ENCODE measurements at regions not wholly inside any gene's neighbourhood (a gene's known extent, or its start where the extent isn't known, plus 50 kb on each side); places are given as distances from the start of the nearest gene placed in this dataset.
"Not testable (repeated sequence)": the region's sequence is repeated elsewhere in the genome, so short reads cannot be mapped to it uniquely, and the experiment has no call there.

GRCh38 chr22:16463472-16463871 lies 129.1 kb downstream of the CCT8L2 start:
- H2AFZ ChIP-seq (ENCODE audit: low read length); H3K4me2 ChIP-seq (ENCODE audit: low read length); H3K9me3 ChIP-seq (ENCODE audit: low read length); H3K79me2 ChIP-seq (ENCODE audit: insufficient read depth, low read length); H3K4me1 ChIP-seq (ENCODE audit: insufficient read depth, low read length, severe bottlenecking); H3K27ac ChIP-seq (ENCODE audit: low read depth, low read length, poor library complexity, severe bottlenecking); H3K4me3 ChIP-seq (ENCODE audit: low read depth, low read length, poor library complexity, severe bottlenecking); H3K27me3 ChIP-seq (ENCODE audit: insufficient read depth, low read length); H4K20me1 ChIP-seq (ENCODE audit: insufficient read depth, low read length); H3F3A ChIP-seq (ENCODE audit: insufficient read depth, low read length); H3K9me2 ChIP-seq (ENCODE audit: low read depth, low read length); H3K9ac ChIP-seq (ENCODE audit: low read length); H3K36me3 ChIP-seq (ENCODE audit: insufficient read depth, low read length): not testable (repeated sequence)

- H3K9me3 ChIP-seq (ENCODE audit: low read length); H3K9ac ChIP-seq (ENCODE audit: low read length); H3K27ac ChIP-seq (ENCODE audit: low read depth, low read length, poor library complexity, severe bottlenecking); H3K36me3 ChIP-seq (ENCODE audit: insufficient read depth, low read length); H3K9me2 ChIP-seq (ENCODE audit: low read depth, low read length); H3K4me2 ChIP-seq (ENCODE audit: low read length); H3K79me2 ChIP-seq (ENCODE audit: insufficient read depth, low read length); H3K4me1 ChIP-seq (ENCODE audit: insufficient read depth, low read length, severe bottlenecking); H2AFZ ChIP-seq (ENCODE audit: low read length); H3K4me3 ChIP-seq (ENCODE audit: low read depth, low read length, poor library complexity, severe bottlenecking); H4K20me1 ChIP-seq (ENCODE audit: insufficient read depth, low read length); H3K27me3 ChIP-seq (ENCODE audit: insufficient read depth, low read length); H3F3A ChIP-seq (ENCODE audit: insufficient read depth, low read length): not testable (repeated sequence)
These were observed 145.2 kb downstream of the CCT8L2 start for GRCh38 chr22:16447451-16447850.

GRCh38 chr22:16446755-16447440 lies 145.7 kb downstream of the CCT8L2 start:
- not testable (repeated sequence) for H3K4me2 ChIP-seq (ENCODE audit: low read length); H3K4me3 ChIP-seq (ENCODE audit: low read depth, low read length, poor library complexity, severe bottlenecking); H3K9me3 ChIP-seq (ENCODE audit: low read length); H3K79me2 ChIP-seq (ENCODE audit: insufficient read depth, low read length); H4K20me1 ChIP-seq (ENCODE audit: insufficient read depth, low read length); H3K27me3 ChIP-seq (ENCODE audit: insufficient read depth, low read length); H3K36me3 ChIP-seq (ENCODE audit: insufficient read depth, low read length); H3K4me1 ChIP-seq (ENCODE audit: insufficient read depth, low read length, severe bottlenecking); H2AFZ ChIP-seq (ENCODE audit: low read length); H3K9me2 ChIP-seq (ENCODE audit: low read depth, low read length); H3F3A ChIP-seq (ENCODE audit: insufficient read depth, low read length); H3K27ac ChIP-seq (ENCODE audit: low read depth, low read length, poor library complexity, severe bottlenecking); H3K9ac ChIP-seq (ENCODE audit: low read length)

- not testable (repeated sequence) for H3F3A ChIP-seq (ENCODE audit: insufficient read depth, low read length); H4K20me1 ChIP-seq (ENCODE audit: insufficient read depth, low read length); H3K4me1 ChIP-seq (ENCODE audit: insufficient read depth, low read length, severe bottlenecking); H2AFZ ChIP-seq (ENCODE audit: low read length); H3K9ac ChIP-seq (ENCODE audit: low read length); H3K9me3 ChIP-seq (ENCODE audit: low read length); H3K4me3 ChIP-seq (ENCODE audit: low read depth, low read length, poor library complexity, severe bottlenecking); H3K79me2 ChIP-seq (ENCODE audit: insufficient read depth, low read length); H3K27me3 ChIP-seq (ENCODE audit: insufficient read depth, low read length); H3K36me3 ChIP-seq (ENCODE audit: insufficient read depth, low read length); H3K27ac ChIP-seq (ENCODE audit: low read depth, low read length, poor library complexity, severe bottlenecking); H3K4me2 ChIP-seq (ENCODE audit: low read length); H3K9me2 ChIP-seq (ENCODE audit: low read depth, low read length)
- TF ChIP-seq CTCF (IDR thresholded peaks at IDR 0.05; ENCODE audit: low read length): peak; percentile 27; the same call in 1 of the 2 replicates
These were observed 151.6 kb downstream of the CCT8L2 start for GRCh38 chr22:16441014-16441413.

GRCh38 chr22:16423476-16423875 lies 169.1 kb downstream of the CCT8L2 start:
- H3K27me3 ChIP-seq (ENCODE audit: insufficient read depth, low read length); H3K4me3 ChIP-seq (ENCODE audit: low read depth, low read length, poor library complexity, severe bottlenecking); H4K20me1 ChIP-seq (ENCODE audit: insufficient read depth, low read length); H3K9me3 ChIP-seq (ENCODE audit: low read length); H3K27ac ChIP-seq (ENCODE audit: low read depth, low read length, poor library complexity, severe bottlenecking); H3K4me2 ChIP-seq (ENCODE audit: low read length); H3K4me1 ChIP-seq (ENCODE audit: insufficient read depth, low read length, severe bottlenecking); H3K9me2 ChIP-seq (ENCODE audit: low read depth, low read length); H3K36me3 ChIP-seq (ENCODE audit: insufficient read depth, low read length); H3K9ac ChIP-seq (ENCODE audit: low read length); H3F3A ChIP-seq (ENCODE audit: insufficient read depth, low read length); H2AFZ ChIP-seq (ENCODE audit: low read length); H3K79me2 ChIP-seq (ENCODE audit: insufficient read depth, low read length): not testable (repeated sequence)

GRCh38 chr22:16417498-16417897 lies 175.1 kb downstream of the CCT8L2 start:
- H4K20me1 ChIP-seq (ENCODE audit: insufficient read depth, low read length); H3K9me3 ChIP-seq (ENCODE audit: low read length); H3K9me2 ChIP-seq (ENCODE audit: low read depth, low read length); H3K27me3 ChIP-seq (ENCODE audit: insufficient read depth, low read length); H3K27ac ChIP-seq (ENCODE audit: low read depth, low read length, poor library complexity, severe bottlenecking); H3K36me3 ChIP-seq (ENCODE audit: insufficient read depth, low read length); H3K9ac ChIP-seq (ENCODE audit: low read length); H3F3A ChIP-seq (ENCODE audit: insufficient read depth, low read length); H2AFZ ChIP-seq (ENCODE audit: low read length); H3K79me2 ChIP-seq (ENCODE audit: insufficient read depth, low read length); H3K4me1 ChIP-seq (ENCODE audit: insufficient read depth, low read length, severe bottlenecking); H3K4me2 ChIP-seq (ENCODE audit: low read length); H3K4me3 ChIP-seq (ENCODE audit: low read depth, low read length, poor library complexity, severe bottlenecking): not testable (repeated sequence)

GRCh38 chr22:16404639-16405038 lies 188.0 kb downstream of the CCT8L2 start:
- H3K4me1 ChIP-seq (ENCODE audit: insufficient read depth, low read length, severe bottlenecking); H3K9me2 ChIP-seq (ENCODE audit: low read depth, low read length); H3K79me2 ChIP-seq (ENCODE audit: insufficient read depth, low read length); H3K4me3 ChIP-seq (ENCODE audit: low read depth, low read length, poor library complexity, severe bottlenecking); H3K9me3 ChIP-seq (ENCODE audit: low read length); H3K27me3 ChIP-seq (ENCODE audit: insufficient read depth, low read length); H3K36me3 ChIP-seq (ENCODE audit: insufficient read depth, low read length); H3K27ac ChIP-seq (ENCODE audit: low read depth, low read length, poor library complexity, severe bottlenecking); H4K20me1 ChIP-seq (ENCODE audit: insufficient read depth, low read length); H3K4me2 ChIP-seq (ENCODE audit: low read length); H3K9ac ChIP-seq (ENCODE audit: low read length); H2AFZ ChIP-seq (ENCODE audit: low read length); H3F3A ChIP-seq (ENCODE audit: insufficient read depth, low read length): not testable (repeated sequence)

All from OCI-LY1 (cell line).